Cardiac muscle cell (in vitro differentiated cells and primary cell): ENCODE measurements at regions not wholly inside any gene's neighbourhood (a gene's known extent, or its start where the extent isn't known, plus 50 kb on each side); places are given as distances from the start of the nearest gene placed in this dataset.
"Not testable (repeated sequence)": the region's sequence is repeated elsewhere in the genome, so short reads cannot be mapped to it uniquely, and the experiment has no call there.

Experiments used
- DNase-seq, 2 donors: peaks; one replicate each; pipeline versions ENCODE4 v3.0.0 to v3.0.0-alpha.2; 2010 to 2017; ENCODE audit warnings: low read depth in 1 of 2, low spot score in 1 of 2
- H3K27ac ChIP-seq: fragments of 200-600 bp; sonication (generic); 2 replicates; pipeline ENCODE4 v1.5.1; 2016
- H3K27me3 ChIP-seq: fragments of 200-600 bp; sonication (generic); 2 replicates; pipeline ENCODE4 v1.6.0; 2016; ENCODE audit warnings: control low read depth
- H3K36me3 ChIP-seq: fragments of 200-600 bp; sonication (generic); 2 replicates; pipeline ENCODE4 v1.5.1; 2016; ENCODE audit warnings: control low read depth
- H3K4me1 ChIP-seq: fragments of 200-600 bp; sonication (generic); 2 replicates; pipeline ENCODE4 v1.8.1; 2017; ENCODE audit warnings: low read depth, mild to moderate bottlenecking, mixed run types
- H3K4me3 ChIP-seq: fragments of 200-600 bp; sonication (generic); 2 replicates; pipeline ENCODE4 v1.5.1; 2016; ENCODE audit warnings: mild to moderate bottlenecking
- H3K9me3 ChIP-seq: fragments of 200-600 bp; sonication (generic); 2 replicates; pipeline ENCODE4 v1.5.1; 2017; ENCODE audit warnings: low read depth, mild to moderate bottlenecking, control low read depth
- TF ChIP-seq, protein P1 (sequence below): IDR thresholded peaks from 2 replicates; pipeline ENCODE4 v1.5.1; 2012; ENCODE audit warnings: low read depth, mild to moderate bottlenecking, low read length

DNA sequence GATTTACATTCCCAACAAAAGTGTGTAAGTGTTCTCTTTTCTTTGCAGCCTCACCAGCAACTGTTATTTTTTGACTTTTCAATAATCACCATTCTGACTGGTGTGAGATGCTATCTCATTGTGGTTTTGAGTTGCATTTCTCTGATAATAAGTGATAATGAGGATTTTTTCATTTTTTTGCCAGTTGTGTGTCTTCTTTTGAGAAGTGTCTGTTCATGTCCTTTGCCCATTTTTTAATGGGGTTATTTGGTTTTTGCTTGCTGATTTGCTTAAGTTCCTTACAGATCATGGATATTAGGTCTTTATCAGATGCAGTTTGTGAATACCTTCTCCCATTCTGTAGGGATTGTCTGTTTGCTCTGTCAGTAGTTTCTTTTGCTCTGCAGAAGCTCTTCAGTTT lies 107.7 kb downstream of the EHF start:
- DNase-seq: no peak
- H3K4me1 ChIP-seq: no peaks in the 10 kb centered on the region
- no peaks in the 10 kb centered on the region for H3K9me3 ChIP-seq
- no peaks in the 10 kb centered on the region for H3K36me3 ChIP-seq
- TF ChIP-seq, protein P1, sequence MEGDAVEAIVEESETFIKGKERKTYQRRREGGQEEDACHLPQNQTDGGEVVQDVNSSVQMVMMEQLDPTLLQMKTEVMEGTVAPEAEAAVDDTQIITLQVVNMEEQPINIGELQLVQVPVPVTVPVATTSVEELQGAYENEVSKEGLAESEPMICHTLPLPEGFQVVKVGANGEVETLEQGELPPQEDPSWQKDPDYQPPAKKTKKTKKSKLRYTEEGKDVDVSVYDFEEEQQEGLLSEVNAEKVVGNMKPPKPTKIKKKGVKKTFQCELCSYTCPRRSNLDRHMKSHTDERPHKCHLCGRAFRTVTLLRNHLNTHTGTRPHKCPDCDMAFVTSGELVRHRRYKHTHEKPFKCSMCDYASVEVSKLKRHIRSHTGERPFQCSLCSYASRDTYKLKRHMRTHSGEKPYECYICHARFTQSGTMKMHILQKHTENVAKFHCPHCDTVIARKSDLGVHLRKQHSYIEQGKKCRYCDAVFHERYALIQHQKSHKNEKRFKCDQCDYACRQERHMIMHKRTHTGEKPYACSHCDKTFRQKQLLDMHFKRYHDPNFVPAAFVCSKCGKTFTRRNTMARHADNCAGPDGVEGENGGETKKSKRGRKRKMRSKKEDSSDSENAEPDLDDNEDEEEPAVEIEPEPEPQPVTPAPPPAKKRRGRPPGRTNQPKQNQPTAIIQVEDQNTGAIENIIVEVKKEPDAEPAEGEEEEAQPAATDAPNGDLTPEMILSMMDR: no peak
- H3K27me3 ChIP-seq: no peaks in the 10 kb centered on the region
- no peak overlapping the region for H3K27ac ChIP-seq
- H3K4me3 ChIP-seq: no peak overlapping the region

DNA sequence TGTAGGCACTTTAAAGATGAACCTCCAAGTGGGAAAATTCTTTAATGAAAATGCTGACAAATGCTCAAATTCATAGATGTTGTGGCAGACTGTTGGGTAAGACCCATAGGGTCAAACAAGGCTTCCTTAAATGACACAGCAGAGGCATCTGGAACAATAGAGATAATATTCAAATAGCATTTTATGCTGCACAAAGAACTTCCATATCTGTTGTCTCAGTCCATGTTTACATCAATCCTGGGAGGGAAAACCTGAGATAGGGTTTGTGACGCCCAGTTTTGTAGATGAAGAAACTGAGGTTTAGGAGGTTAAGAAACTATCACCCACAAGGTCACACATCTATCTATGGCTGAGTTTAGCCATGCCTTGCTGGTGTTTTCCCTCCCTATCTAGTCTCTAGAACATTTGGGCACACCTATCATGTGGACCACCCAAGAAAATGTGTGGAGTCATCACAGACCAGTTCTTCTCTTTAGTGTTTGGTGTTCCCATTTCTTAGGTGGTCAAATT lies 106.4 kb downstream of the EHF start:
- no peak overlapping the region for H3K4me3 ChIP-seq
- peaks cover under 1% of the 10 kb centered on the region for H3K4me1 ChIP-seq
- no peaks in the 10 kb centered on the region for H3K9me3 ChIP-seq
- TF ChIP-seq, protein P1: no peak
- no peaks in the 10 kb centered on the region for H3K36me3 ChIP-seq
- DNase-seq: no peak
- H3K27me3 ChIP-seq: no peaks in the 10 kb centered on the region
- H3K27ac ChIP-seq: no peak overlapping the region

GRCh38 chr11:34724973-34725372 lies 104.1 kb downstream of the EHF start:
- H3K4me1 ChIP-seq: peaks cover 7% of the 10 kb centered on the region
- H3K27ac ChIP-seq: no peak overlapping the region
- H3K36me3 ChIP-seq: no peaks in the 10 kb centered on the region
- H3K27me3 ChIP-seq: no peaks in the 10 kb centered on the region
- TF ChIP-seq, protein P1: no peak
- no peak for DNase-seq
- H3K4me3 ChIP-seq: no peak overlapping the region
- no peaks in the 10 kb centered on the region for H3K9me3 ChIP-seq

DNA sequence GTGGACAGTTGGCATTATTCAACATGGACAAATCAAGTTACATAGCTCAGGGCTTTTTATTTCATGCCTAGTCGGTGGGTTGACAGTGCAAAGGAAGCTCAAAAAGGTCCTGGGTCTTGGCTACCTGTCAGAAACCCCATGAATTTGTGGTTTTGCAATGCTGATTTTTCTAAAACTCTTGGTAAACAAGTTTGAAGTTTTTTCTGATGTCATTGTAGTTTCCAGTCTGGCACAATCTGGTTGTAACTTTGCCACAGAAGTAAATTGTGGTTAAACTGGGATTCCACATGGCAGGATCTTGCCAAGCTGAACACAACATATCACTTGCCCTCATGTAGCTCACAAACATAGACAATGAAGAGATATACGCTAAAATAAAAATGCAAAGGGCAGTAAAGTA lies 100.8 kb downstream of the EHF start:
- peak in 1 of 2 donors; percentile 66 for DNase-seq
- TF ChIP-seq, protein P1: no peak
- peak overlapping the region; percentile 64 for H3K27ac ChIP-seq

GRCh38 chr11:34719303-34719848 lies 98.5 kb downstream of the EHF start:
- H3K4me3 ChIP-seq: no peak overlapping the region
- no peaks in the 10 kb centered on the region for H3K9me3 ChIP-seq
- no peaks in the 10 kb centered on the region for H3K27me3 ChIP-seq
- DNase-seq: no peak
- H3K27ac ChIP-seq: no peak overlapping the region
- peaks cover 7% of the 10 kb centered on the region for H3K4me1 ChIP-seq
- H3K36me3 ChIP-seq: no peaks in the 10 kb centered on the region
- TF ChIP-seq, protein P1: no peak

More for the DNA sequence above, 100.8 kb downstream of the EHF start:
- Histone ChIP-seq H3K4me1 (peaks cover 7% of the 10 kb centered on the region), H3K27me3 (no peaks in the 10 kb centered on the region), H3K9me3 (no peaks in the 10 kb centered on the region), H3K4me3 (no peak overlapping the region), H3K36me3 (no peaks in the 10 kb centered on the region)

DNA sequence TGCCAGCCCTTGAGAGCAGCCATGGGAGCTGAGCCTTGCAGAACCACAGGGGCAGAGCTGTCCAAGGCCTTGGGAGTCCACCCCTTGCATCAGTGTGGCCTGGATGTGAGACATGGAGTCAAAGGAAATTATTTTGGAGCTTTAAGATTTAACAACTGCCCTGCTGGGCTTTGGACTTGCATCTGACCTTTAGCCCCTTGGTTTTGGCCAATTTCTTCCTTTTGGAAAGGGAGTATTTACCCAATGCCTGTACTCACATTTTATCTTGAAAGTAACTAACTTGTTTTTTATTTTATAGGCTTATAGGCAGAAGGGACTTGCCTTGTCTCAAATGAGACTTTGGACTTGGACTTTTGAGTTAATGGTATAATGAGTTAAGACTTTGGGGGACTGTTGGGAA lies 92.7 kb downstream of the EHF start:
- H3K27ac ChIP-seq, H3K9me3 ChIP-seq, H3K36me3 ChIP-seq: not testable (repeated sequence)

More for the DNA sequence above, 92.7 kb downstream of the EHF start:
- not testable (repeated sequence) for H3K4me3 ChIP-seq, H3K27me3 ChIP-seq, DNase-seq, H3K4me1 ChIP-seq
